Activated naive CD4-positive, alpha-beta T cell treated with anti-CD3 and anti-CD28 coated beads, Interleukin-2, amount 50 U/mL, for 72 hours (primary cell): ENCODE measurements at regions not wholly inside any gene's neighbourhood (a gene's known extent, or its start where the extent isn't known, plus 50 kb on each side); places are given as distances from the start of the nearest gene placed in this dataset.

Experiments
- ATAC-seq, 2 donors: fragments of 150-1000 bp; cut with Tn5 transposase; 2 replicates each; pipeline ENCODE4 v1.10.0; 2021; ENCODE audit warnings: mild to moderate bottlenecking in 2 of 2, moderate library complexity in 2 of 2
- DNase-seq, 2 donors: peaks; one replicate each; pipeline ENCODE4 v3.0.0; 2021 to 2022; ENCODE audit warnings: low spot score in 2 of 2
- H3K27ac Mint-ChIP-seq, 2 donors: one replicate each; pipeline ENCODE4 v1.8.0; 2022; ENCODE audit warnings: mild to moderate bottlenecking in 2 of 2, mixed read lengths in 2 of 2
- H3K36me3 Mint-ChIP-seq, 2 donors: one replicate each; pipeline ENCODE4 v1.8.0; 2022; ENCODE audit warnings: mixed read lengths in 2 of 2
- H3K9me3 Mint-ChIP-seq, 2 donors: one replicate each; pipeline ENCODE4 v1.8.0; 2022; ENCODE audit warnings: mixed read lengths in 2 of 2

DNA sequence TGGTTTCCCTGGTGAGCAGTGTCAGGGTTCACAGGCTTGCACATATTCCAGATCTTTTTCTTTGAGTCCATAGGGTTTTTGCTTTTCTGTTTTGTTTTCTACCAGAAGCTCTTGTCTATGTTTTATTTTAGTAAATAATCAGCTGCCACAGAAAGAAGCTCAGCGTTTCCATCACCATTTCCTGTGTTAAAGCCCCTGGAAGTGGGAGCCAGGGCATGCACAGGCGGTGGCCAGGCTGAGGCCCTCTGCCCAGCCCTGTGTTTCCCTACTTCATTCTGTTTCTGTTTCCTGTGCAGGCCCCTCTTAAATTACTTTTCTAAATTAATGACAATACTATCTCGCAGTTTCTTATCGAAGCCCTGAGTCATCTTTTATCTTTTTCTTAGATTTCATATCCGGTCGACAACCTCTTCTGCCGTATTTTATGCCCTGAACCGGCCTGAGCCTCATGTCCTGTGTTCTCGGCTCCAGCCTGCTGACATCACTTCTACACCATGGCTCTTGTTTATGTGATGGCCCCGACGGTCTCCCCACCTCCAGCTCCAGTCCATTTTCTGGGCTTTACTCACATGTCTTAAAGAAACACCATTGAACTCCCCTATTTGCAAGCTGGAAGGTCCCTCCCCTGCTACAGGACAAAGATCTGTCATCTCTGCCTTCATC, 442.2 kb downstream of the TCERG1L start:
- DNase-seq, result no peak
- Mint-ChIP-seq H3K27ac (peak overlapping the region in 1 of 2 donors; percentile 38), H3K9me3 (no peaks in the 10 kb centered on the region), H3K36me3 (no peaks in the 10 kb centered on the region)
- no peak for ATAC-seq

DNA sequence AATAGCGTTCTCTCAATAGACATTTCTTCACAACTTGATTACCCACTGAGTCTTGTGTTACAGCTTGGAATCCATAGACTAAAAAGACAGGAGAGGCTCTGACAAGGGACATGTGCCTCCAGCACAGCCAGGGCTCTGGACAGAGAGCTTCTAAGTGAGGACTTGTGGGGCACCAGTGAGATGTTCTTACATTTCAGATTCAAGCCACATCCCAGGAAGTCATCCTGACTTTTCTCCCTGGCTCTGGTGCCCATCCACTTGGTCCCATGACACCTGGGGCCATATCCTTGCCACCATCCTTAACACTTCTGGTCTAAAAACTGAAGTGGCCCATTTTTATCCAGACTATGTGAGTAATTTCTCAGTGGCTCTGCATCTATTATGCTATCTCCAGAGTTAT, 440.1 kb downstream of the TCERG1L start:
- peaks cover 1 to 2% of the 10 kb centered on the region in 2 donors for H3K9me3 Mint-ChIP-seq
- H3K27ac Mint-ChIP-seq, result no peak overlapping the region
- H3K36me3 Mint-ChIP-seq, result peaks cover 0 to 1% of the 10 kb centered on the region in 2 donors
- ATAC-seq (no peak), DNase-seq (no peak)

DNA sequence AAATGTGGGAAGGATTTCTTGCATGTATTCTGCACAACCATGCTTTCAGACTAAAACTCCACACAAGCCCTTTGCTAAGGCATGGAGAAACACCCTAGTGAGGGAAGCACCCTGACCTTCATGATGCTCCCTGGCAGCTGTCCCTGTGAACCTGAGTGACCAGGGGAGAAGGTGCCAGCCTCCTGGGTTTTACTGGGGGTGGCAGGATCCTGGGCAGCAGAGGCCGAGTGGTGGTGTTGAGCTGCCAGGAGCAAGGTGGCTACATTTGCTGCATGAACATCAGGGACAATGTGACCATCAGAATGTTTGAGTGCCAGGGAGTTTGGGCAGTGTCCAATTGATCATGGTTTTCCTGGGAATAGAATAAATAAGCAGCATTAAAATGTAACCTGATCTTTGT, 437.9 kb downstream of the TCERG1L start:
- no peak for DNase-seq
- Mint-ChIP-seq H3K36me3 (peaks cover 0 to 5% of the 10 kb centered on the region in 2 donors), H3K27ac (no peak overlapping the region), H3K9me3 (peaks cover 5% of the 10 kb centered on the region in 2 donors)
- ATAC-seq, result no peak

DNA sequence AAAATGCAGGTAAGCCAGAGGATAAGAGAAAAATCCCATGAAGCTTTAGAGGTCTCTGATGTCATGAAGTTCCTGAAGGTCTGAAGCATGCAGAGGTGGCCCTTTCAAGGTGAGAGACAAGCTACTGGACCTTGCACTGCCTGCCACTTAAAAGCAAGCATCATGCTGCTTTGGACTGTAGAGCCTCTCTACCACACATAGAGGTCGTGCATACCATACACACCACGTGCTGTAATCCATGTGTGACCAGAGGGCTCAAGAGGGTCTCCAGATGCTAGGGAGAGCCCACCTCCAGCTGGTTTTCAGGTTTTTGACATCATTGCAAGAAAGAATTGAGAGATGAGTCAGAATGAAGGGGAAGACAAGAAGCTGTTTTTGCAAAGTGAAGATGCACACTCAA, 436.4 kb downstream of the TCERG1L start:
- Mint-ChIP-seq H3K36me3 (peaks cover 0 to 5% of the 10 kb centered on the region in 2 donors), H3K9me3 (peaks cover 5% of the 10 kb centered on the region in 2 donors), H3K27ac (no peak overlapping the region)
- no peak for ATAC-seq
- DNase-seq, result no peak

DNA sequence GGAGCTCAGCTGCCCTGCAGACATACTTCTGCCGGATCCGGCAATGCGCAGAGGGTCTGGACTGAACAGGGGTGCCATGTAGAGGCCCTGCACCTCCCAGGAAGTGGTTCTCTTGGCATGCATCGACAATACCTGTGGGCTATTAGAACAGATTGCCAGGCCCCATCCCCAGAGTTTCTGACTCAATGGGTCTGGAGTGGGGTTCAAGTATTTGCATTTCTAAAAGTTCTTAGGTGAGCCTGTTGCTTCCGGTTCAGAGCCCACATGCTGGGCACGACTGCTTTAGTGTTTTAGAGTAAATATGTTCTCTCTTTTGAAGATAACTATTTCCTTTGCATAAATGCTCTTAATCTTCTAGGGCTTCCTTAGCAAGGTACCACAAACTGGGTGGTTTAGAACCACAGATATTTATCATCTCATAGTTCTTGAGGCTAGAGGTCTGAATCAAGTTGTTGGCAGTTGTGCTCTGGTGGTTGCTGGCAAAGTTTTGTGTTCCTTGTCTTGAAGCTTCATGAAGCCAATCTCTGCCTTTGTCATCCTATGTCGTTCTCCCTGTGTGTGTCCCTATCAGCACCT, 435.5 kb downstream of the TCERG1L start:
- no peak overlapping the region for H3K27ac Mint-ChIP-seq
- H3K36me3 Mint-ChIP-seq, result peaks cover 0 to 5% of the 10 kb centered on the region in 2 donors
- no peak for ATAC-seq
- H3K9me3 Mint-ChIP-seq, result peaks cover 5% of the 10 kb centered on the region in 2 donors
- DNase-seq, result no peak

DNA sequence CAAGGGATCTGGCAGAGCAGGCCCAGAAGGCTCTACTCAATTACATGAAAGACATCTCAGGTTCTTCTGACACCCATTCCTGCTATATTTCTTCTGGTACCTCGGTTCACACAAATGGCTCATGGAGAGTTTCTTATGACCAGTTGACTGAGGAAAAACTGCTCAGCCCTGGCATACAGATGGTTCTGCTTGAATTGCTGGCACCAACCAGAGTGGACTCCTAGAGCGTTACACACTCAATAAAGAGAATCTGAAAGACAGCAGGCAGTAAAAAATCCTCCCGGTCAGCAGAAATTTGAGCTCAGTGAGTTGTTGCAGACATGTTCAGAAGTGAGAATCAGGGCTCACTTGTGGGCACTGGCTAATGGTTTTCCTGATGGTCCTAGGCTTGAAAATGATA, 434.4 kb downstream of the TCERG1L start:
- Mint-ChIP-seq H3K9me3 (peaks cover 5% of the 10 kb centered on the region in 2 donors), H3K27ac (no peak overlapping the region), H3K36me3 (peaks cover 0 to 5% of the 10 kb centered on the region in 2 donors)
- ATAC-seq (no peak), DNase-seq (no peak)

DNA sequence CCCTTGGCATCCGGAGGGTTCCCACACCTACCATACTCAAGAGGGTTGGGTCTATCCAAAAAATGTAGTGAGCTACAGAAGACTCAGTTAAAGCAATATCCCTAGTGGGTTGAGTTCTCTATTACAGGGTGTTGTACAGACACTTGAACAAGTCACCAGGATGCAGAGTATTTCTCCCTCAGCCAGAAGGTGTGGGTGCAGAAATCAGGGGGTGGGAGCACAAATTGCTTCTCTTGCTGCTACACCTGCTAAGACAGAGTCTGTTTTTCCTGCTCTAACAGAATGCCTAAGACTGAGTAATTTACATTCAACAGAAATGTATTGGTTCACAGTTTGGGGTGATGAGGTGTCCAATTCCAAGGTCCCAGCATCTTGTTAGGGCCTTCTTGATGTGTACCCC, 433.4 kb downstream of the TCERG1L start:
- H3K36me3 Mint-ChIP-seq, result peaks cover 0 to 5% of the 10 kb centered on the region in 2 donors
- no peak overlapping the region for H3K27ac Mint-ChIP-seq
- no peak for ATAC-seq
- H3K9me3 Mint-ChIP-seq, result peaks cover 5% of the 10 kb centered on the region in 2 donors
- DNase-seq, result no peak

DNA sequence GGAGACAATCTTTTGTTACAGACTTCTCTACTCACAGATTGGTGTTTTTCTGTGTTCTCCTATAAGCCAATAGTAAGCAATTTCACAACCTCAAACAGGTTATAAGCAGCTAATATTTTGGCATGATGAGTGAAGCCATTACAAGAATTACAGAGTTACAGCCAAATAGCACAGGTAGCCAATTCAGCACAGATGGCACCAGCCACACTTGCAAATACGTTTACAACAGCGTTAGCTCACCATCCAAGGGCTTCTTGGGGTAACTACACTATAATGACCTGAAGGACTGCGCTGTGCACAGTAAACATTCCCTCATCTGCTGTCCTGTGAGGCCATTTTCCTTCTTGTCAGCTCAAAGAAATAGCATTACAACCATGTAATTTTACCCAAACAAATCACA, 428.6 kb downstream of the TCERG1L start:
- Mint-ChIP-seq H3K27ac (no peak overlapping the region), H3K36me3 (peaks cover 0 to 4% of the 10 kb centered on the region in 2 donors), H3K9me3 (no peaks in the 10 kb centered on the region)
- DNase-seq (no peak), ATAC-seq (no peak)

DNA sequence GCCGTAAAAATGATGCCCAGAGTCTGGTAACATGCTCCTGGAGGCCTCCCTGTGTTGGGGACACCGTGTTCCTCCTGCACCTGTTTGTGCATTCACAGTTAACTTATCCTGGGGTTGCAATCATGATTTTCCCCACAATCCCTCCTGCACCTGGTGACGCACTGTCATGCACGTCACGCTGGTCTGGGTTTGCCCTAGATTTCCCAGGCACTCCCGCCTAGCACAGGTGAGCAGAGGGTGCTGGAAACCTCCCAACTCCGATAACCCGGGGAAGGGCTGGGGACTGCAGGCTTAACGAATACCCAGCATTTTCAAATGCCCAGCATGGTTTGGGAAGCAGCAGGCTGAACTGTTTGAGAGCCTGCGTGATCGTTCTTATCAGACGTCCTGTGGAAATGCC, 427.1 kb downstream of the TCERG1L start:
- peaks cover 0 to 4% of the 10 kb centered on the region in 2 donors for H3K36me3 Mint-ChIP-seq
- DNase-seq (no peak), ATAC-seq (no peak)
- H3K27ac Mint-ChIP-seq, result no peak overlapping the region
- no peaks in the 10 kb centered on the region for H3K9me3 Mint-ChIP-seq

DNA sequence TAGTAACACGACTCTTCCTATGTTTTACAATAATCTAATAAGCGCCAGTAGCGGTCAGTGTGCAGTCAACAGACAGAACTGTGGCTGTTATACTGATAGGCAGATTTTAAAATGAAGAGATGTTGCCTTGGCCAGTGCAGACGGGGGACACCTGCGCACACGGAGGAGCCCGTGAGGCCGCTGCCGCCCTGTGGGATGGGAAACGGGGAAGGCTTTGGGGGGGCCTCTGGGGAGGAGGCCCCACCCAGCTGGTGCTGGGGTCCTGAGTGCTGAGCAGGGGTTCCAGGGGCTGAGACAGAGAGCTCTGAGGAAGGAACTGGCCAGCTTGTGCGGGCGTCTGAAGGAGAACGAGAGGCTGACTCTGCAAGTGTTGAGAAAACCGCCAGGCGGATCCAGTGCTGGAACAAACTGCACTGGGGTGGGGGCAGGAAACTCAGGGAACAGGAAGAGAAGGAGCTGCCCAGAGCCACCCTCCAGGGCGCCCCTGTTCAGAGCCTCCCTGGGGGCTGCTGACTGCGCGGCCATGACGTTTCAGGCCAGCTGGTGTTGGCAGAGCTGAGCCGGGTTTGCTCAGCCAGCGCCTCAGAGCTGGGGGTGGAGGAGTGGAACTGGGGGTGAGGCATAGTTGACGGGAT, 426.4 kb downstream of the TCERG1L start:
- no peak for ATAC-seq
- Mint-ChIP-seq H3K36me3 (peaks cover 0 to 4% of the 10 kb centered on the region in 2 donors), H3K9me3 (no peaks in the 10 kb centered on the region), H3K27ac (no peak overlapping the region)
- no peak for DNase-seq

DNA sequence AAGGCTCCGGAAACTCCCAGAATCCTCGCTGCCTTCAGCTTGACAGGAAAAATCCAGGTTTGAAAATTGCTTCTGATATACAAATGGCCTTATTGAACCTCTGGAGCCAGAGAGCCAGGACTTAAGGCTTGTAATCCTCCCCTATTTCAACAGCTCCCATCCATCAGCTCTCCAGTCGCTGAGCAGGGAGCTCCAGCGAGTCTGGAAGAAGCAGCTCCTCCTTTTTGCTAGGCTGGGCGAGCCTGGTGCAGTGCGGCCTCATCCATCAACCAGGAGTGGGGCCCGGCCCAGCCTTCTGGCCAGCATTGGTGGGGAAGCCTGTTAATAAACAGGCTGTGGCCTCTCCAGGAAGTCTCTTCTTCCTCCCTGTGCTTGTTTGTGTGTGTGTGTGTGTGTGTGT, 424.4 kb downstream of the TCERG1L start:
- no peaks in the 10 kb centered on the region for H3K9me3 Mint-ChIP-seq
- ATAC-seq, result no peak
- no peak overlapping the region for H3K27ac Mint-ChIP-seq
- H3K36me3 Mint-ChIP-seq, result peaks cover 0 to 4% of the 10 kb centered on the region in 2 donors
- no peak for DNase-seq

DNA sequence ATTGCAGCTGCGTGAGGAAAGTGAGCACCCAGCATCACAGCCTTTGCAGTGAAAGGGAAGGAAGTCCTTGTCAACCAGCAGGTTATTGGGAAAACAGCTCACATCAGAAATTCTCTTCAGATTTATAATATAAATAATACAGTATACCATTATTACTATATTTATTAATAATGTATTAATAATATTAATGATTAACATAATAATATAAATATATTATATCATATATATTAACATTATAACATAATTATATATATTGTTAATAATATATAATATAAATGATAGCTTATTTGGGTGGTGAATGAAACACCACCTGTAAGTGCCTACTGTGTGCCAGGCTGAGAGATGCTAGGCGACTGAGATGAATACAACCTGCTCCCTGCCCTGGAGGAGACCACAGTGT, 423.0 kb downstream of the TCERG1L start:
- no peak for ATAC-seq
- no peak for DNase-seq
- H3K9me3 Mint-ChIP-seq, result no peaks in the 10 kb centered on the region
- H3K27ac Mint-ChIP-seq, result no peak overlapping the region
- H3K36me3 Mint-ChIP-seq, result peaks cover 0 to 4% of the 10 kb centered on the region in 2 donors

DNA sequence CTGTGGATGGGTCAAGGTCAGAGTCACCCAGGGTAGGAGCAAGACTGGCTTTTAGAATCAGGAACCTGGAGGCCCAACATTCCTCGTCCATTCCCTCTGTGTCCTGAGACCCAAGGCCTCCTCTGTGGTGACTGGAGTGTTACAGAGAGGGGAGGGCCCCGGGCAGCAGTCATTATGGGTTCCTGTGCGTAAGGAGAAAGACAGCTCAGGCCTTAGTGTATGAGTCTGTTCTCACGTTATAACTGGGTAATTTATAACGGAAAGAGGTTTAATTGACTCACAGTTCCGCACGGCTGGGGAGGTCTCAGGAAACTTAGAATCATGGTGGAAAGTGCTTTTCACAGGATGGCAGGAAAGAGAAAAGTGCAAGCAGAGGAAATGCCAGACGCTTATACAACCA, 422.3 kb downstream of the TCERG1L start:
- H3K36me3 Mint-ChIP-seq, result peaks cover 0 to 4% of the 10 kb centered on the region in 2 donors
- peak overlapping the region in 1 of 2 donors; percentile 33 for H3K27ac Mint-ChIP-seq
- DNase-seq (no peak), ATAC-seq (peak; percentile 60 to 61)
- H3K9me3 Mint-ChIP-seq, result no peaks in the 10 kb centered on the region

DNA sequence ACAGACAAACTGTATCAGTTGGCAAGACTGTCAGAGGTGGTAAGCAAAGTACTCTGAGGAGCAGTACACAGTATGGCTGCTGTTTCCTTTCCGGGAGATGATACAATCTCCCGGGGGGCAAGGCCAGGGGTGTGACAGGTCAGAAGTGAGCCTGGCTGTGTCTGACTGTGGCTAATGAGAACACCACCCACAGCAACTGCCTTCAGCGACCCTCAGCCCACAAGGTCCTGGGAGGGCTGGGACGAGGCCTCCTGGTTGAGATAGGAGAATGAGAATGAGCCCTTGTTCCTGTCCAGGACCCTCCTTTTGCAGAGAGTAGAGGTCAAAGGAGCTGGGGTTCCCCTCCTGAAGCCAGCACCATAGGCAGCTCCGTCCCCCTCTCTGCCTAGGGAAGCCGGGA, 421.7 kb downstream of the TCERG1L start:
- Mint-ChIP-seq H3K36me3 (peaks cover 0 to 4% of the 10 kb centered on the region in 2 donors), H3K9me3 (no peaks in the 10 kb centered on the region), H3K27ac (no peak overlapping the region)
- peak; percentile 22 to 34 for ATAC-seq
- no peak for DNase-seq

DNA sequence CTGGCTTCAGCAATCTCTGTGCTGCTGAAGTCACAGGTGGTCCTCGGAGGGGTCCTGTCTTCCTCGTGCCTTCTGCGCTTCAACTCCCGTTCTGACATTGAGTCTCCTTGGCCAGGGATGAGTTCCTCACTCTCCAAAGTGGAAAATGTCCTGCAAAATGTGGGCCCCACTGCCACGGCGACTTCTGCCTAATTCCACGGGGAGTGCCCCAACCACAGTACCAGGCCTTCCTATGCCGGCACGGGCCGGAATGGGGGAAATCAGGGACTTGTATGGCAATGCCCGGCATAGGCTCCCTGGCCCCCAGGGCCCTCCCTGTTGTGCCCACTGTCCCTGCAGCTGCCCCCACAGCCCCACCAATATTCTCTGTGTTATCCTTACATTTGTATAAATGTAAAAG, 420.5 kb downstream of the TCERG1L start:
- DNase-seq, result no peak
- ATAC-seq, result no peak
- Mint-ChIP-seq H3K9me3 (no peaks in the 10 kb centered on the region), H3K27ac (no peak overlapping the region), H3K36me3 (peaks cover 0 to 2% of the 10 kb centered on the region in 2 donors)

DNA sequence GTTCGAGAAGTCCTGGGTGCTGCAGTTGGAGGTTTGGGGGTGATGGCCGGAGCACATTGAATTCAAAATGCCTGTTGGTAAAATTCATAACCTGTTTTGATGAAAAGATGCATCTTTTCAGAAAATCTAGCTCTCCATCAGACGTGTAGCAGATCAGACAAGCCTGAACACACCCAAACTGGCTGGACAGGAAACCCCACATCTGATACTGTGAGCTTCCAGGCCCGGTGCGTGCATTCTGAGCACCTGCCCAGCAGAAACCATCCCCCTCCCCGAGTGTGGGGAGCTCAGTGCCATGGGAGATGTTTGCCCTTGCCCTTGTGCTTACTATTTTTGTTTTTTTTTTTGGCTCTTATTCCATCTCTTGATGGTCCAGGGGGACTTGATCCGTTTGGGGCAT, 417.1 kb downstream of the TCERG1L start:
- Mint-ChIP-seq H3K9me3 (no peaks in the 10 kb centered on the region), H3K36me3 (no peaks in the 10 kb centered on the region), H3K27ac (no peak overlapping the region)
- no peak for ATAC-seq
- DNase-seq, result no peak

DNA sequence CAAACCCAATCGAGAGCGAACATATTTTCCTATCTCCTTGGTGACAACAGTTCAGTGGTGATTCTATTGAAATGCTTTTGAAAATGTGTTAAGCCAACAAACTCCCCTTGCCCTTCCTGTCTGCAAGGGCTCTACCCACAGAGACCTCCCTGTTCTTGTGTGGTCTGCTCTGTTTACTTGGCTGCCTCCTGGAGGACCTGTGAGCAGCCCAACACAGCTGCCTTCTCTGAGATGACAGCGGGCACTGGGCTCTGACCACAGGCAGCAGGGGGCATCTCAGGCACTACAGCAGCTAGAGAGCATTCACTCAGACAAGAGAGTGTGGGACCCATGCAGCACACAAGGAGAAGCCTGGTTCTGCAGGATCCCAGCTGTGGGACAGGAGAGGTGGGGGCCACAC, 416.4 kb downstream of the TCERG1L start:
- H3K9me3 Mint-ChIP-seq, result no peaks in the 10 kb centered on the region
- ATAC-seq (no peak), DNase-seq (no peak)
- H3K36me3 Mint-ChIP-seq, result no peaks in the 10 kb centered on the region
- no peak overlapping the region for H3K27ac Mint-ChIP-seq

DNA sequence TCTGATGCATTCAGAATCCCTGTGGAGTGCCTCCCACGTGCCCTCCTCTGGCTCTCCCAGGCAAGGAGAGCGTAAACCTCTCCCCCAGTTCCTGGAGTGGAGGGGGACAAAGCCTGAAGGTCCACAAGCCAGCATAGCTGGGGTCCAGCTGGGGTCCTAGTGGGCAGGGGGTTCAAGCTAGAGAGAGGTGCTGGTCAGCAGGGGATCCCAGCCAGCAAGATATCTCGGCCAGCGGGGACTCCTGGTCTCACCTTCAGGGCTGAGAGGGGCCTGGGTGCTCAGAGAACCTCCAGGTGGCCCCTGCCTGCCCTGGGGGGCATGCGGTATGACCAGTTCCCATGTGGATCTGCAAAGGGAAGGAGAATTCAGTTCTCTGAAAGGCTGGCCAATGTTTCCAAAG, 413.7 kb downstream of the TCERG1L start:
- Mint-ChIP-seq H3K9me3 (no peaks in the 10 kb centered on the region), H3K27ac (no peak overlapping the region), H3K36me3 (no peaks in the 10 kb centered on the region)
- DNase-seq (no peak), ATAC-seq (no peak)
